ENCODE measurements at regions not wholly inside any gene's neighbourhood (a gene's known extent, or its start where the extent isn't known, plus 50 kb on each side); places are given as distances from the start of the nearest gene placed in this dataset.
"Not testable (repeated sequence)": the region's sequence is repeated elsewhere in the genome, so short reads cannot be mapped to it uniquely, and the experiment has no call there.

DNA sequence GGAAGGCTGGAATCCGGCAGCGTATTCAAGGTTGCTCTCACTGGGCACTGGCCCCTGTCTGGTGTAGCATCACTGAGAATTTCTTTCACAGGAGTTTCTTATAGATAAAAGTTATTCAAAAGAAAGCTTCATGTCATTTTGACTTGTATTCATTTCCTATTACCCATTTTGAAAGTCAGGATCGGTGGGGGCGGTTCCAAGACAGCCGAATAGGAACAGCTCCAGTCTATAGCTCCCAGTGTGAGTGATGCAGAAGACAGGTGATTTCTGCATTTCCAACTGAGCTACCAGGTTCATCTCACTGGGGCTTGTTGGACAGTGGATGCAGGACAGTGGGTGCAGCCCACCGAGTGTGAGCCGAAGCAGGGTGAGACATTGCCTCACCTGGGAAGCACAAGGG, 51.5 kb upstream of the CDC42EP3 start:
- not testable (repeated sequence) for TF ChIP-seq SP1 (IDR thresholded peaks at IDR 0.05); TAF1 (conservative IDR thresholded peaks at IDR 0.05); MAX (IDR thresholded peaks at IDR 0.05); RAD21 (IDR thresholded peaks at IDR 0.05); RXRA (IDR thresholded peaks at IDR 0.05); REST (IDR thresholded peaks at IDR 0.05); ATF3 (IDR thresholded peaks at IDR 0.05); HNF4G (IDR thresholded peaks at IDR 0.05); ZBTB33 (IDR thresholded peaks at IDR 0.05)
- TF ChIP-seq, protein P1, sequence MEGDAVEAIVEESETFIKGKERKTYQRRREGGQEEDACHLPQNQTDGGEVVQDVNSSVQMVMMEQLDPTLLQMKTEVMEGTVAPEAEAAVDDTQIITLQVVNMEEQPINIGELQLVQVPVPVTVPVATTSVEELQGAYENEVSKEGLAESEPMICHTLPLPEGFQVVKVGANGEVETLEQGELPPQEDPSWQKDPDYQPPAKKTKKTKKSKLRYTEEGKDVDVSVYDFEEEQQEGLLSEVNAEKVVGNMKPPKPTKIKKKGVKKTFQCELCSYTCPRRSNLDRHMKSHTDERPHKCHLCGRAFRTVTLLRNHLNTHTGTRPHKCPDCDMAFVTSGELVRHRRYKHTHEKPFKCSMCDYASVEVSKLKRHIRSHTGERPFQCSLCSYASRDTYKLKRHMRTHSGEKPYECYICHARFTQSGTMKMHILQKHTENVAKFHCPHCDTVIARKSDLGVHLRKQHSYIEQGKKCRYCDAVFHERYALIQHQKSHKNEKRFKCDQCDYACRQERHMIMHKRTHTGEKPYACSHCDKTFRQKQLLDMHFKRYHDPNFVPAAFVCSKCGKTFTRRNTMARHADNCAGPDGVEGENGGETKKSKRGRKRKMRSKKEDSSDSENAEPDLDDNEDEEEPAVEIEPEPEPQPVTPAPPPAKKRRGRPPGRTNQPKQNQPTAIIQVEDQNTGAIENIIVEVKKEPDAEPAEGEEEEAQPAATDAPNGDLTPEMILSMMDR (IDR thresholded peaks at IDR 0.05; ENCODE audit: low read depth, low read length, missing input control): not testable (repeated sequence)
